Kidney (tissue), 13 donors: ENCODE measurements at regions not wholly inside any gene's neighbourhood (a gene's known extent, or its start where the extent isn't known, plus 50 kb on each side); places are given as distances from the start of the nearest gene placed in this dataset.
A peak's percentile ranks its signal among the peaks of the same experiment; 100 is the strongest.

Experiments used
- DNase-seq, 5 donors: peaks; one replicate each; pipeline ENCODE4 v3.0.0-alpha.2; 2013 to 2020
- FAIRE-seq: peaks from 2 replicates; lab custom pipeline; 2012; peaks lifted over from hg19 to GRCh38; lab: Jason Lieb, UNC
- H3K27ac ChIP-seq, 2 donors: one replicate each; pipeline ENCODE4 v1.7.0; 2013; ENCODE audit warnings: low read depth in 2 of 2, low read length in 2 of 2, inconsistent platforms in 1 of 2
- H3K27me3 ChIP-seq: one replicate; pipeline ENCODE4 v1.7.1; 2013; ENCODE audit warnings: low read length, inconsistent platforms; ENCODE audit not compliant: control insufficient read depth, insufficient read depth
- H3K36me3 ChIP-seq, 3 donors: one replicate each; pipeline versions ENCODE4 v1.7.0 to v1.7.1; 2013; ENCODE audit warnings: low read length in 3 of 3, control low read depth in 1 of 3, inconsistent platforms in 1 of 3; ENCODE audit not compliant: insufficient read depth in 3 of 3, control insufficient read depth in 2 of 3
- H3K4me1 ChIP-seq, 3 donors: one replicate each; pipeline versions ENCODE4 v1.7.0 to v1.7.1; 2013; ENCODE audit warnings: low read length in 3 of 3, inconsistent platforms in 1 of 3, low read depth in 1 of 3; ENCODE audit not compliant: control insufficient read depth in 2 of 3, insufficient read depth in 2 of 3
- H3K4me3 ChIP-seq, 3 donors: one replicate each; pipeline versions ENCODE4 v1.7.0 to v1.8.1; 2013; ENCODE audit warnings: low read length in 3 of 3, control low read depth in 1 of 3, inconsistent platforms in 1 of 3
- H3K9ac ChIP-seq, 3 donors: one replicate each; pipeline versions ENCODE4 v1.7.0 to v1.7.1; 2013; ENCODE audit warnings: low read length in 3 of 3, control low read depth in 1 of 3, inconsistent platforms in 1 of 3
- H3K9me3 ChIP-seq, 3 donors: one replicate each; pipeline versions ENCODE4 v1.7.0 to v1.7.1; 2013; ENCODE audit warnings: low read length in 3 of 3, control low read depth in 1 of 3, inconsistent platforms in 1 of 3; ENCODE audit not compliant: control insufficient read depth in 2 of 3, insufficient read depth in 1 of 3
- intact Hi-C: fragments of 100-400 bp; cut with DNase I; formaldehyde crosslinking; loops from one replicate; pipeline ENCODE4 v1.11.1; 2022
- TF ChIP-seq, protein P1 (sequence below): IDR thresholded peaks from 3 replicates; pipeline ENCODE4 v1.5.1; 2012; ENCODE audit warnings: mild to moderate bottlenecking, moderate library complexity, borderline replicate concordance; ENCODE audit not compliant: insufficient read depth; ENCODE audit errors: extremely low read depth
- donor health status: control.
- donor health status: control.
- donor health status: control.
- donor health status: control.
- donor health status: control.
- donor health status: DM: yes; HTN: yes; CAD: no.
- donor health status: Normal renal cell carcinoma (clear cell type).

DNA sequence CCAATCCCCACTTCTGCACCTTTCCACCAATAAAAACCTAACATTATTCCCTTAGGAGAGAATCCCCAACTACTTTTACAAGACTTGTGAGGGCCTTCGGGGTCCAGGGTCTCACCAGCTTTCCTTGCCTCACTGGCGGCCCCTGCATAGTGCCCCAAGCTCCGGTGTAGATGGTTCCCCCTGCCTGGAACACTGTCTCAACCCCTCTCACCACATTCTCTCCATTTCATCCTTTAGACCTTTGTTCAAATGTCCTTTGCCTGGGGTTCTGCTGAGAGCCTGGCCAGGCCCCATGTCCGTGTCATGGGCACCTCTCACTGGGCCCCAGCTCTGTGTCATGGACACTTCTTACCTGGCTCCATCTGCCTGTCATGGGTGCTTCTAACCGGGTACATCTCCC is 64.5 kb upstream of the SORCS3 start:
- Histone ChIP-seq H3K9ac (no peak overlapping the region), H3K9me3 (no peaks in the 10 kb centered on the region), H3K27ac (no peak overlapping the region), H3K27me3 (no peaks in the 10 kb centered on the region), H3K36me3 (no peaks in the 10 kb centered on the region), H3K4me3 (no peak overlapping the region), H3K4me1 (peaks cover 0 to 2% (median 0%) of the 10 kb centered on the region in 3 donors)
- FAIRE-seq (no peak), DNase-seq (no peak)
- intact Hi-C loops, result no loop called here
- TF ChIP-seq, protein P1, sequence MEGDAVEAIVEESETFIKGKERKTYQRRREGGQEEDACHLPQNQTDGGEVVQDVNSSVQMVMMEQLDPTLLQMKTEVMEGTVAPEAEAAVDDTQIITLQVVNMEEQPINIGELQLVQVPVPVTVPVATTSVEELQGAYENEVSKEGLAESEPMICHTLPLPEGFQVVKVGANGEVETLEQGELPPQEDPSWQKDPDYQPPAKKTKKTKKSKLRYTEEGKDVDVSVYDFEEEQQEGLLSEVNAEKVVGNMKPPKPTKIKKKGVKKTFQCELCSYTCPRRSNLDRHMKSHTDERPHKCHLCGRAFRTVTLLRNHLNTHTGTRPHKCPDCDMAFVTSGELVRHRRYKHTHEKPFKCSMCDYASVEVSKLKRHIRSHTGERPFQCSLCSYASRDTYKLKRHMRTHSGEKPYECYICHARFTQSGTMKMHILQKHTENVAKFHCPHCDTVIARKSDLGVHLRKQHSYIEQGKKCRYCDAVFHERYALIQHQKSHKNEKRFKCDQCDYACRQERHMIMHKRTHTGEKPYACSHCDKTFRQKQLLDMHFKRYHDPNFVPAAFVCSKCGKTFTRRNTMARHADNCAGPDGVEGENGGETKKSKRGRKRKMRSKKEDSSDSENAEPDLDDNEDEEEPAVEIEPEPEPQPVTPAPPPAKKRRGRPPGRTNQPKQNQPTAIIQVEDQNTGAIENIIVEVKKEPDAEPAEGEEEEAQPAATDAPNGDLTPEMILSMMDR, result no peak

DNA sequence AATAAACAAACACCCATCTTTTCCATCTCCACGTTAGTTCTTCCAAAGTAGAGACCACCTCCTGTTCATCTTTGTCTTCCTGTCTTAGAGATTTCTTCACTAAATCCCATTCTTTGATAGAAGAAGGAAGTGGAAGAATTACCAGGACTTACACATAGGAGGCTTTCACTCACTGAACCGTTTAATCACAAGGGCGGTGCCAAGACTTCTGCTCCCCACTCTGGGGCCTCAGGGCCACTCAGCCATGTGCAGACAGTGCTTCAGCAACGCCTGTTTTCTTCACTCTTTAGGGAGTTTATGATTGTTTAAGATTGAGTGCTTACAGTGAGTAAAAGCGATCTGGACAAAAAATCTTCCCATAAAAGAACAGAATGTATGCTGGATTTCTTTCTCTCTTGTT is 63.9 kb upstream of the SORCS3 start:
- Histone ChIP-seq H3K27ac (no peak overlapping the region), H3K27me3 (no peaks in the 10 kb centered on the region), H3K9me3 (no peaks in the 10 kb centered on the region), H3K36me3 (no peaks in the 10 kb centered on the region), H3K4me3 (no peak overlapping the region), H3K9ac (no peak overlapping the region), H3K4me1 (peaks cover 0 to 2% (median 0%) of the 10 kb centered on the region in 3 donors)
- FAIRE-seq, result no peak
- TF ChIP-seq, protein P1, result no peak
- DNase-seq, result peak in 2 of 5 donors; percentile 14 to 35
- intact Hi-C loops, result no loop called here

DNA sequence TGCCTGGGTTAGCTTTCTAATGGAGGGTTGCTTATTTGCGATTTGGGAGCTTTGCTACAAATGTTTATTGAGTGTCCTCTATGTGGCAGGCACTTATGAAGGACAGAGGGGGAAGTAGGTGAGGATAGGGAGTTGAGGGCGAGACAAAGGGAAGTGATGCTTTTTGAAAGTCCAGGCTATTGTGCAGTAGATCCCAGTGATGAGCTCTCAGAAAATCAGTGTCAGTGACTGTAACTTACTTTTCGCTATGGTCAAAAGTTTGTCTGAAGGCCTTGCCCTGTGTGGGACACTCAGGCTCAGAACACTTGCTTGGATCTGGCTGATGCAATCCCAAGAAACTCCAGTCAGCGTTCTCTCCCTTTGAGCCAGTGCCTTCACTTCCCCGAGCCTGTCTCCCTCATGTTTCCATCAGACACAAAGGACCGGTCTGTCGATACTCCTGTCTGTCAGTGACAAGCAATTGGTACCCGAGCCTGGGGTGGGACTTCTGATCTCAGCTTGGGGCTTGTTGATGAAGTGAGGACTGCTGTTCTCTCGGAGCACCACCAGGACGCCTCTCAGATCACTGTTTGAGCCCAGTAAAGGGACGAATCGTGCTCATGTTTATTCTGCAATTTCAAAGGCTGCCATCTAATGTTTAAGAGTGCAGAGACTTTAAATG is 63.1 kb upstream of the SORCS3 start:
- Histone ChIP-seq H3K4me3 (no peak overlapping the region), H3K27ac (no peak overlapping the region), H3K27me3 (no peaks in the 10 kb centered on the region), H3K9ac (no peak overlapping the region), H3K4me1 (peaks cover 0 to 2% (median 0%) of the 10 kb centered on the region in 3 donors), H3K36me3 (no peaks in the 10 kb centered on the region), H3K9me3 (no peaks in the 10 kb centered on the region)
- intact Hi-C loops, result no loop called here
- FAIRE-seq (no peak), DNase-seq (no peak)
- TF ChIP-seq, protein P1, result no peak
